Natural killer cell (primary cell): ENCODE measurements at regions not wholly inside any gene's neighbourhood (a gene's known extent, or its start where the extent isn't known, plus 50 kb on each side); places are given as distances from the start of the nearest gene placed in this dataset.

Experiments used
- ATAC-seq, 3 donors: fragments of 150-1000 bp in 2 of 3; fragments of 200-7000 bp in 1 of 3; cut with Tn5 transposase; 1 replicate in 1 of 3; 2 replicates in 2 of 3; pipeline ENCODE4 v1.10.0; 2021; ENCODE audit warnings: mild to moderate bottlenecking in 2 of 3, moderate library complexity in 2 of 3
- DNase-seq, 2 donors: peaks; one replicate each; pipeline versions ENCODE4 v3.0.0 to v3.0.0-alpha.2; 2013 to 2021; ENCODE audit warnings: mixed read lengths in 1 of 2
- H3K27ac ChIP-seq: one replicate; pipeline ENCODE4 v1.5.1; 2013; ENCODE audit warnings: mild to moderate bottlenecking, low read length
- H3K27me3 ChIP-seq: one replicate; pipeline ENCODE4 v1.6.1; 2013; ENCODE audit warnings: low read length; ENCODE audit not compliant: control insufficient read depth, insufficient read depth
- H3K36me3 ChIP-seq: one replicate; pipeline ENCODE4 v1.6.1; 2013; ENCODE audit warnings: low read length; ENCODE audit not compliant: control insufficient read depth, insufficient read depth
- H3K4me1 ChIP-seq: one replicate; pipeline ENCODE4 v1.6.1; 2013; ENCODE audit warnings: low read length; ENCODE audit not compliant: control insufficient read depth, insufficient read depth
- H3K4me3 ChIP-seq: one replicate; pipeline ENCODE4 v1.5.1; 2013; ENCODE audit warnings: low read length
- H3K9me3 ChIP-seq: one replicate; pipeline ENCODE4 v1.6.1; 2013; ENCODE audit warnings: low read length; ENCODE audit not compliant: control insufficient read depth, insufficient read depth
- H3K27ac Mint-ChIP-seq, 2 donors: one replicate each; pipeline ENCODE4 v1.8.0; 2022; ENCODE audit warnings: mild to moderate bottlenecking in 2 of 2, mixed read lengths in 2 of 2, moderate library complexity in 1 of 2
- H3K27me3 Mint-ChIP-seq, 2 donors: one replicate each; pipeline ENCODE4 v1.8.0; 2022; ENCODE audit warnings: low read depth in 2 of 2, mixed read lengths in 2 of 2
- H3K36me3 Mint-ChIP-seq: one replicate; pipeline ENCODE4 v1.8.0; 2022; ENCODE audit warnings: mixed read lengths
- H3K4me1 Mint-ChIP-seq, 2 donors: one replicate each; pipeline ENCODE4 v1.8.0; 2022; ENCODE audit warnings: mixed read lengths in 2 of 2
- H3K4me3 Mint-ChIP-seq: one replicate; pipeline ENCODE4 v1.8.0; 2022; ENCODE audit warnings: mild to moderate bottlenecking, moderate library complexity, mixed read lengths
- H3K9me3 Mint-ChIP-seq, 2 donors: one replicate each; pipeline ENCODE4 v1.8.0; 2022; ENCODE audit warnings: mixed read lengths in 2 of 2
- WGBS: methylation state at CpG from one replicate; pipeline ENCODE4 v1.1.7; 2013; ENCODE audit warnings: missing lambda C conversion rate; ENCODE audit not compliant: insufficient coverage; 5-methylcytosine and 5-hydroxymethylcytosine counted together
- intact Hi-C: fragments of 100-400 bp; cut with micrococcal nuclease; formaldehyde crosslinking; loops from one replicate; pipeline ENCODE4 v1.14.2; 2022
- TF ChIP-seq, protein P1 (sequence below): fragments of 200-600 bp; IDR thresholded peaks from one replicate; pipeline ENCODE4 v1.8.0; 2022; ENCODE audit warnings: antibody characterized with exemption

DNA sequence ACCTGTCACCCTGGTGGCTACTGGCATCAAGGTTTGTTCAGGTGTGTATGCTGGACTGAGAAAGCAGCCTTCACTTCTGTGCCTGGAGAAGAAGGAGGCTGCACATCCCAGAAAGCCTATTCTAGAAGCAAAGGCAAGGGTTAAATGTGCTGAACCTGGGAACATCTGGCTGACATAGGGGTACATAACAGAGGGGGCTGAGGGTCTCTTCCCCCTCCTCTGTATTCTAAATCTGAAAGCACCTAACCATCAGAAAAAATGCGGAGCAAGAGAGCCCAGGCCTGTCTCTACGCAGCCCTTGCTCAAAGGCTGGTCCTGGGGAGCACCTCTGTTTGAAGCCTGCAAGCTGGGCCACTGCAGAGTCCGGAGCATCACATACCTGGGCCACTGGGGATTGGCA lies 53.2 kb upstream of the FSTL4 start:
- Mint-ChIP-seq H3K36me3 (no peaks in the 10 kb centered on the region), H3K4me3 (no peak overlapping the region), H3K9me3 (no peaks in the 10 kb centered on the region), H3K27me3 (peaks cover 0 to 11% of the 10 kb centered on the region in 2 donors), H3K4me1 (no peaks in the 10 kb centered on the region), H3K27ac (no peak overlapping the region)
- intact Hi-C loops = no loop called here
- no peak for ATAC-seq
- DNase-seq = no peak
- Histone ChIP-seq H3K4me3 (no peak overlapping the region), H3K36me3 (no peaks in the 10 kb centered on the region), H3K4me1 (no peaks in the 10 kb centered on the region), H3K9me3 (no peaks in the 10 kb centered on the region), H3K27me3 (no peaks in the 10 kb centered on the region), H3K27ac (no peak overlapping the region)
- TF ChIP-seq, protein P1, sequence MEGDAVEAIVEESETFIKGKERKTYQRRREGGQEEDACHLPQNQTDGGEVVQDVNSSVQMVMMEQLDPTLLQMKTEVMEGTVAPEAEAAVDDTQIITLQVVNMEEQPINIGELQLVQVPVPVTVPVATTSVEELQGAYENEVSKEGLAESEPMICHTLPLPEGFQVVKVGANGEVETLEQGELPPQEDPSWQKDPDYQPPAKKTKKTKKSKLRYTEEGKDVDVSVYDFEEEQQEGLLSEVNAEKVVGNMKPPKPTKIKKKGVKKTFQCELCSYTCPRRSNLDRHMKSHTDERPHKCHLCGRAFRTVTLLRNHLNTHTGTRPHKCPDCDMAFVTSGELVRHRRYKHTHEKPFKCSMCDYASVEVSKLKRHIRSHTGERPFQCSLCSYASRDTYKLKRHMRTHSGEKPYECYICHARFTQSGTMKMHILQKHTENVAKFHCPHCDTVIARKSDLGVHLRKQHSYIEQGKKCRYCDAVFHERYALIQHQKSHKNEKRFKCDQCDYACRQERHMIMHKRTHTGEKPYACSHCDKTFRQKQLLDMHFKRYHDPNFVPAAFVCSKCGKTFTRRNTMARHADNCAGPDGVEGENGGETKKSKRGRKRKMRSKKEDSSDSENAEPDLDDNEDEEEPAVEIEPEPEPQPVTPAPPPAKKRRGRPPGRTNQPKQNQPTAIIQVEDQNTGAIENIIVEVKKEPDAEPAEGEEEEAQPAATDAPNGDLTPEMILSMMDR = no peak
- 65% methylated on average over 3 of the region's 3 CpGs for WGBS

DNA sequence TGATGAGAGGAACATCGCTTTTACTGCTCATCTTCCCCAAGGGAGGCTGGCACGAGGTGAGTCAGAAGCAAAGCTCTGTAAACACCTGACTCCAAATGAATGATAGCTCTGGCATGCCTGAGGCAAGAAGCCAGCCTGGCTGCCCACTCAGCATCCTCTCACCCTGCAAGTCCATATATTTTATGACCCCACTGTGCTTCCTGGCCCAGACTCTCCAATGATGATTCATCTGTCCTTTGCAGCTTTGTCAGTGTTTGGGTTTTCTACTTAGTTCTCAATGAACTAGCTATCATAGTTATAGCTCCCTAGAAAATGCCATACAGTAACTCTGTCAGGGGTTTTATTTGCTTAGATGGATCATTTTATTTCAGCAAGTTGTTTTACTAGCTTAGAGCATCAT lies 52.1 kb upstream of the FSTL4 start:
- Histone ChIP-seq H3K4me3 (no peak overlapping the region), H3K36me3 (no peaks in the 10 kb centered on the region), H3K27me3 (no peaks in the 10 kb centered on the region), H3K9me3 (no peaks in the 10 kb centered on the region), H3K27ac (no peak overlapping the region), H3K4me1 (no peaks in the 10 kb centered on the region)
- H3K4me3 Mint-ChIP-seq = no peak overlapping the region
- WGBS = 91% methylated on average over 2 of the region's 2 CpGs
- no peak for DNase-seq
- peaks cover 0 to 11% of the 10 kb centered on the region in 2 donors for H3K27me3 Mint-ChIP-seq
- ATAC-seq = no peak
- H3K9me3 Mint-ChIP-seq = no peaks in the 10 kb centered on the region
- TF ChIP-seq, protein P1 = no peak
- H3K4me1 Mint-ChIP-seq = no peaks in the 10 kb centered on the region
- no peaks in the 10 kb centered on the region for H3K36me3 Mint-ChIP-seq
- no peak overlapping the region for H3K27ac Mint-ChIP-seq
- intact Hi-C loops = no loop called here

DNA sequence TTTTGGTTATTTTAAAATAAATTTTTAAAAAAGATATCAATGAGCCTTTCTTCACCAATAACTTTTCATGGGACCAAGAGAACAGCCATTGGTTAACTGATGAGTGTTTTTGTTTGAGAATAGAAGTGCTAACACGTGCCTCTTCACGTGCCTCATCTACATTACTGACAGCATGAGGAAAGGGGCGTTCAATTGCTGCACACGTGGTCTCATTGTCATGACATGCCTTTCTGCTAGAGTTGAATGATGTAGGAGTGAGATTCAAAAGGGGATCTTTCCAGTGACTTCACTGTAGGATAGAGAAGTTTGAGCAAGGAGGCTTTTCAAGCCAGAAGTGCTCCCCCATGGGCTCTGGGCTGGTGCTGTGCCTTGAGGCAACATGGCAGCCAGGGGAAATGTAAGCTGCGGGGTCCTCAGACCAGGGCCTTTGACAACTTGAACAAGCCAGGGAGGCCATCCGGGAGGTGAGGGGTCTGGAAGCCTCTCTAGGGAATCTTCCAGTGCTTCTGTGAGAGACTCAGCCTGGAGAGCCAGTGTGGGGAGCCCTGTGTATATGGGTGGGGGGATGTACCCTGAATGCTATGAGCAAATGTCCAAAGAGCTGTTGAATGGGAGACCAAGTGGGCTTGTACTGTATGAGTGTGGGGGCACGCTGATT lies 51.2 kb upstream of the FSTL4 start:
- DNase-seq (no peak), ATAC-seq (no peak)
- Mint-ChIP-seq H3K4me3 (no peak overlapping the region), H3K9me3 (no peaks in the 10 kb centered on the region), H3K4me1 (no peaks in the 10 kb centered on the region), H3K27me3 (peaks cover 3 to 11% of the 10 kb centered on the region in 2 donors), H3K27ac (no peak overlapping the region), H3K36me3 (no peaks in the 10 kb centered on the region)
- Histone ChIP-seq H3K36me3 (no peaks in the 10 kb centered on the region), H3K4me3 (no peak overlapping the region), H3K27me3 (no peaks in the 10 kb centered on the region), H3K27ac (no peak overlapping the region), H3K4me1 (no peaks in the 10 kb centered on the region), H3K9me3 (no peaks in the 10 kb centered on the region)
- intact Hi-C loops = no loop called here
- WGBS = 93% methylated on average over 7 of the region's 7 CpGs
- TF ChIP-seq, protein P1 = no peak

DNA sequence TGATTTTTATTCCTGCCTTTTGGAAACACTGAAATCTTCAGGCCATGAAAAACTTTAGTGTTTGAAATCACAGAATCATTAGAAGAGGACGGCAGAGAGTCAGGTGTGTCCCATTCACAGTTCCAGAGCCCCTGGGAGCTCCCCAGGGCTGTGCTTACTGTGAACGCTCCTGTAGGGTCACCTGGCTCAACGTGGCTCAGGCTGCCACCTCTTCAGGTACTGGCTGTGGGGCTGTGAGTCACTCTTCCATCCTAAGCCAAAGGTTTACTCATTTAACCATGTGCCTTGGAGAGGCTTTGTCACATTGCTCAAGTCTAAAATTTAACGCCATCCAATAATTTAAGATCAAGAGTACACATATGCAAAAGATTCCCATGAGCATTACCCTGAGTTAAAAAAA lies 50.2 kb upstream of the FSTL4 start:
- no peak overlapping the region for H3K27ac Mint-ChIP-seq
- Histone ChIP-seq H3K4me1 (no peaks in the 10 kb centered on the region), H3K27ac (no peak overlapping the region), H3K36me3 (no peaks in the 10 kb centered on the region), H3K9me3 (no peaks in the 10 kb centered on the region), H3K27me3 (no peaks in the 10 kb centered on the region), H3K4me3 (no peak overlapping the region)
- ATAC-seq = no peak
- 75% methylated on average over 4 of the region's 4 CpGs for WGBS
- no peak overlapping the region for H3K4me3 Mint-ChIP-seq
- H3K9me3 Mint-ChIP-seq = no peaks in the 10 kb centered on the region
- no peaks in the 10 kb centered on the region for H3K36me3 Mint-ChIP-seq
- DNase-seq = no peak
- no peaks in the 10 kb centered on the region for H3K4me1 Mint-ChIP-seq
- intact Hi-C loops = no loop called here
- TF ChIP-seq, protein P1 = no peak
- peaks cover 7 to 10% of the 10 kb centered on the region in 2 donors for H3K27me3 Mint-ChIP-seq
